GM21515 (cell line): ENCODE measurements at regions not wholly inside any gene's neighbourhood (a gene's known extent, or its start where the extent isn't known, plus 50 kb on each side); places are given as distances from the start of the nearest gene placed in this dataset.

Experiments
- ATAC-seq: cut with Tn5 transposase; IDR thresholded peaks from one replicate; pipeline ENCODE4 v1.9.1; 2021; ENCODE audit not compliant: unreplicated experiment

- no peak for ATAC-seq
Observed at GRCh38 chr18:55064073-55064472, 104.8 kb upstream of the CCDC68 start.

GRCh38 chr18:55054021-55054990 lies 95.0 kb upstream of the CCDC68 start:
- ATAC-seq = no peak

- ATAC-seq = no peak
Observed at GRCh38 chr18:55048892-55049291, 89.6 kb upstream of the CCDC68 start.

DNA sequence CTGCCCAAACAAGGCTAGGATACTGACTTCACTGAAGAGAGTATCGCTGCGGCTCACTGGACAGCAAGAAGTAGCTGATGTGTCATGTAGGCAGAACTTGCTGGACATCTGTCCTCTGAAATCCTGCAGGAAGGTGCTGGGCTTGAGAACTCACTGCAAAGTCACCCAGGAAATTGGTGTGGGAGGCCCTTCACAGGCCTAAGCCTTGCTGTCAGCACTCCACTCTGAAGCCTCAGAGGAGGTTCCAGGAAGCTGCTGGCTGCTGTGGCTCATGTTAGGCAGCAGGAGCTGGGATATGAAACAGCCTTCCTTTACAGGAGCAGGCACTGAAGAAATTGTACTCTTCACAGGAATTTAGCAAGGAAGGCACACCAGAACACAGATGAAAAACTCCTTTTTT lies 88.3 kb upstream of the CCDC68 start:
- ATAC-seq = no peak

- no peak for ATAC-seq
Observed at GRCh38 chr18:55041366-55041765, 82.1 kb upstream of the CCDC68 start.

- ATAC-seq = no peak
Observed at GRCh38 chr18:55038162-55038561, 78.9 kb upstream of the CCDC68 start.

- ATAC-seq = no peak
Observed at GRCh38 chr18:55034742-55035141, 75.5 kb upstream of the CCDC68 start.

DNA sequence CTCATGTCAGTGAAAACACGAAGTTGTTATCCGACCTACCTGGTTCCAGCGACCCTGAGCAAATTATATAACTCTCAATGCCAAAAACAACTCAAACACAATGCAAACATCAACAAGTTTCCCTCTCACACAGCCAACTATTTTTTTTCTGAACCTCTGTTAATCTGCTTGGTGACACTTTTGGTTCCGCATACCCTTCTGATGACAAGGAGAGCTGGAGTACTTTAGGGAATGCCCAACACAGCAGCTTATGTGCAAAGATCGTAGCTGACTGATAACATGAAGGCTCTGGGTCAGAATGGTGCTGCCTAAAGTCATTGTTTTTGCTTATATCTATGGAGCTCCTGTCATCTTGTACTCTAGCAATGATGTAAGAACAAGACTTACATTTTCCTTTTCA lies 72.7 kb upstream of the CCDC68 start:
- ATAC-seq = no peak

DNA sequence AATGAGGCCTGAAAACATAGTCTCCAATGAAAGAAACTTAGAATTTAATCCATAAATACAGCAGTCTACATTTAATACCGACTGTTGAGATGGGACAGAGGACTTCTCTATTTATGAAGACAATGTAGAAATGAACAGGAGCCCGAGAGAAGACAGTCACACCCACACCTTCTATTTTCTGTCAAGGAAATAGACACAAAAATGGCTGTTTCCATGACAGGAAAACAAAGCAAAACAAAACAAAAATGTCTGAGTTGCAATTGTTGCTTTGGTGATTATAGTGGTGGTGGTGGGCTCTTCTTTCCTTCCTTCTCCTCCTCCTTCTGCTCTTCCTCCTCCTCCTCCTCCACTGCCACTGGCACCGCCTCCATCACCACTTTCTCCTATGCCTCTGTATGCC lies 72.3 kb upstream of the CCDC68 start:
- no peak for ATAC-seq

DNA sequence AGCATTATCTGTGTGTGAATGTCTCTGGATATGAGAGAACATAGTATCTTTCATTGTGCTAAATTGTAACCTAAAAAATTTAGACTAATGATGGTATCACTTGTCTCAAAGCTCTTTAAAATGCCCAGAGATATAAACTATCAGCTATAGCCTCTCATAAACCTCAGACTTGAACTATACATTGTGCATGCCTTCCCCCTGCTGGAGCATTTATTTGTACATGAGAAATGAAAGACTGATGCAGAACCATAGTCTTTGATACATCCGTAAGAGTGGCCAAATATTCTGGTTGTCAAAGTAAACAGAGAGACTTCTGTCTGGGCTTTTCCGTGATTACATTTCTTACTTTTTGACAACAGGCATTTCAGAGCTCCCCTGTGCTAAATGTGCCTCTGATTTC lies 71.9 kb upstream of the CCDC68 start:
- no peak for ATAC-seq

GRCh38 chr18:55024564-55024963 lies 65.3 kb upstream of the CCDC68 start:
- no peak for ATAC-seq

GRCh38 chr18:55018602-55019001 lies 59.3 kb upstream of the CCDC68 start:
- ATAC-seq = no peak

DNA sequence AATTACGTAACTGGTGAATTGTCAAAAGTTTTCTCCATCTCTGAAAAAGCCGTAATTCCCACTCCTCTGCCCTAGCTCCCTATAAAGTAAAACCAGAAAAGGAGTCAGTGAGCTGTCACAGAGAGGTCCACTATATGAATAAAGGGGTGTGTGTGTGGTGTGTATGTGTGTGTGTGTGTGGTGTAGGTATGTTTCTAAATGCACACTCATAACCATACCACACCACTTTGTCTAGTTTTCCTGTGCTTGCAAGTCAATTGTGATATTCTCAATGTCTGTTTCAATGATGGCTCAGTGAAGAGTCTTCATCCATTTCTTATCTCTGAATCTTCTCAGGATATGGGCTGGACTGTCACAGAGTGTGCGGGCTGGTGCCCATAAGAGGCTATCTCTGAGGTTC lies 54.8 kb upstream of the CCDC68 start:
- no peak for ATAC-seq

DNA sequence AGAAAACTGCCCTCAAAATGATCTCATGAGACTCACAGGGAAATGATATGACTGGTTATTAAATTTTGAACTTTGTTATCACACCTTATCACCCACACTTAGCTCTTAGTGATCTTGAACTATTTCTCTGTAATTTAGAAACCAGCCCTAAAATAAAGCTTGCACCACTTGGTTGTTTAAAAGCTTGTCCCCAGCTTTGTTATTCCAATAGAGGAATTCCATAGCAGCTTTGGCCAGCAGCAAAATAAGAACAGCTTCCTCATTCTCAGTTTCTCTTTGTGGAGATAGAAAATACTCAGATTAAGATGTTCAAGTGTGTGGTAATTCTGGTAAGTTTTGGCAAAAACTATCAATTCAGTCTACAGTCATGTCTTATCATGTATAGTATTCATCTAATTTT lies 54.4 kb upstream of the CCDC68 start:
- no peak for ATAC-seq

- ATAC-seq = no peak
Observed at GRCh38 chr18:55013086-55013485, 53.8 kb upstream of the CCDC68 start.

DNA sequence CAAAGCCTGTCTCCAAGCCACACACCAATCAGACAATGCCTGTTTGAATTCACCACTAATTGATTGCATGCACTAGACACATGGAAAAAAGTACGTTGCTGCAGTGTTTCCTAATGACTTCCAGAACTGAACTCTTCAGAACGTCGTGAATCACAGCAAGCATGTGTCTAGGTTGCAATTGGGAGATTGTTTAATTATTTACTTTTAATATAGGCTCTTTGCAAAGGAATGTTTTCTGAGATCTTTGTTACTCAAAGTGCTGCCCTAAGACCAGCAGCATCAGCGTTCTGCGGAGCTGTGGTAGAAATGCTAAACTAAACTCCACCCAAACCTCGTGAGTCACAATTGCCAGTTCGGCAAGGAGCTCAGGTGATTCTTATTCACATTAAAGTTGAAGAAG lies 52.7 kb upstream of the CCDC68 start:
- ATAC-seq = no peak
